PC-9 (cell line): ENCODE measurements at regions not wholly inside any gene's neighbourhood (a gene's known extent, or its start where the extent isn't known, plus 50 kb on each side); places are given as distances from the start of the nearest gene placed in this dataset.

Experiments
- BruUV-seq: library from RNA; stranded (reverse); fragments of 400-500 nt; replicated peaks from 2 replicates; lab custom pipeline; 2021; lab: Mats Ljungman, UMichigan
- CTCF ChIA-PET: fragments of 300-600 bp; sonication (Branson Sonifier 250); formaldehyde crosslinking; loops from one replicate; lab custom pipeline; 2022; ENCODE audit warnings: antibody characterized with exemption; lab: Charles Lee
- POLR2A ChIA-PET: fragments of 300-600 bp; sonication (Branson Sonifier 250); formaldehyde crosslinking; loops from one replicate; lab custom pipeline; 2022; ENCODE audit warnings: antibody characterized with exemption; ENCODE audit not compliant: unreplicated experiment; lab: Charles Lee
- DNase-seq, 2 experiments: peaks; one replicate each; pipeline versions ENCODE4 v3.0.0 to v3.0.0-alpha.2; 2015 to 2022; ENCODE audit warnings: mixed read lengths in 1 of 2
- H2AFZ ChIP-seq: fragments of 200-600 bp; sonication (generic); 2 replicates; pipeline ENCODE4 v1.8.1; 2017; ENCODE audit warnings: antibody characterized with exemption
- H3F3A ChIP-seq: fragments of 200-600 bp; sonication (generic); 2 replicates; pipeline ENCODE4 v1.8.1; 2017; ENCODE audit warnings: antibody characterized with exemption, mild to moderate bottlenecking, low read depth; ENCODE audit not compliant: insufficient read depth
- H3K27ac ChIP-seq: fragments of 200-600 bp; sonication (generic); 2 replicates; pipeline ENCODE4 v1.6.1; 2016; ENCODE audit warnings: mixed run types
- H3K27me3 ChIP-seq: fragments of 200-600 bp; sonication (generic); 2 replicates; pipeline ENCODE4 v1.6.1; 2016; ENCODE audit warnings: low read depth, mixed run types; ENCODE audit not compliant: insufficient read depth
- H3K36me3 ChIP-seq: fragments of 200-600 bp; sonication (generic); 2 replicates; pipeline ENCODE4 v1.6.1; 2016; ENCODE audit warnings: low read depth, mixed run types
- H3K4me1 ChIP-seq: fragments of 200-600 bp; sonication (generic); replicated peaks from 2 replicates; pipeline ENCODE4 v1.6.1; 2016; ENCODE audit warnings: mixed run types; ENCODE audit not compliant: insufficient read depth
- H3K4me2 ChIP-seq: fragments of 200-600 bp; sonication (generic); 2 replicates; pipeline ENCODE4 v1.6.1; 2017; ENCODE audit warnings: mixed run types
- H3K4me3 ChIP-seq: fragments of 200-600 bp; sonication (generic); 2 replicates; pipeline ENCODE4 v1.6.1; 2016; ENCODE audit warnings: mixed run types
- H3K79me2 ChIP-seq: fragments of 200-600 bp; sonication (generic); 2 replicates; pipeline ENCODE4 v1.6.1; 2017; ENCODE audit warnings: low read depth, mixed run types
- H3K9me2 ChIP-seq: fragments of 200-600 bp; sonication (generic); 2 replicates; pipeline ENCODE4 v1.8.1; 2017; ENCODE audit warnings: mild to moderate bottlenecking; ENCODE audit not compliant: insufficient read depth
- H3K9me3 ChIP-seq: fragments of 200-600 bp; sonication (generic); 2 replicates; pipeline ENCODE4 v1.8.1; 2016; ENCODE audit warnings: low read depth; ENCODE audit not compliant: insufficient read depth
- H4K20me1 ChIP-seq: fragments of 200-600 bp; sonication (generic); 2 replicates; pipeline ENCODE4 v1.8.1; 2017; ENCODE audit not compliant: insufficient read depth
- CTCF ChIP-seq: fragments of 200-600 bp; sonication (generic); conservative IDR thresholded peaks from 2 replicates; pipeline ENCODE4 v1.6.1; 2017; ENCODE audit warnings: mixed run types, antibody characterized with exemption, mild to moderate bottlenecking, moderate library complexity
- EZH2 ChIP-seq: fragments of 200-600 bp; sonication (generic); IDR thresholded peaks from 2 replicates; pipeline ENCODE4 v1.8.0; 2017; ENCODE audit warnings: antibody characterized with exemption, low read depth
- intact Hi-C: fragments of 100-400 bp; cut with micrococcal nuclease; formaldehyde crosslinking; loops from one replicate; pipeline ENCODE4 v1.10.0; 2022; ENCODE audit not compliant: unreplicated experiment

GRCh38 chr6:145427232-145427631 is 308.1 kb downstream of the EPM2A start:
- H3K36me3 ChIP-seq = no peaks in the 10 kb centered on the region
- H3K79me2 ChIP-seq = no peaks in the 10 kb centered on the region
- H2AFZ ChIP-seq = peak overlapping the region; percentile 15; the same call in 1 of the 2 replicates
- DNase-seq = no peak
- H3K9me2 ChIP-seq = no peaks in the 10 kb centered on the region
- no peaks in the 10 kb centered on the region for H4K20me1 ChIP-seq
- H3K27me3 ChIP-seq = no peaks in the 10 kb centered on the region
- ChIA-PET CTCF (no interaction called here), POLR2A (no interaction called here)
- TF ChIP-seq EZH2 (no peak), CTCF (no peak)
- no peak overlapping the region for H3K27ac ChIP-seq
- no peaks in the 10 kb centered on the region; the same call in 1 of the 2 replicates for H3K9me3 ChIP-seq
- 0 out of 2 replicates have a peak, but pooled peaks cover 8% of the 10 kb centered on the region for H3K4me1 ChIP-seq
- H3K4me3 ChIP-seq = no peak overlapping the region
- no peak overlapping the region for H3K4me2 ChIP-seq
- H3F3A ChIP-seq = no peaks in the 10 kb centered on the region
- intact Hi-C loops = no loop called here
- no TSS peak for BruUV-seq

DNA sequence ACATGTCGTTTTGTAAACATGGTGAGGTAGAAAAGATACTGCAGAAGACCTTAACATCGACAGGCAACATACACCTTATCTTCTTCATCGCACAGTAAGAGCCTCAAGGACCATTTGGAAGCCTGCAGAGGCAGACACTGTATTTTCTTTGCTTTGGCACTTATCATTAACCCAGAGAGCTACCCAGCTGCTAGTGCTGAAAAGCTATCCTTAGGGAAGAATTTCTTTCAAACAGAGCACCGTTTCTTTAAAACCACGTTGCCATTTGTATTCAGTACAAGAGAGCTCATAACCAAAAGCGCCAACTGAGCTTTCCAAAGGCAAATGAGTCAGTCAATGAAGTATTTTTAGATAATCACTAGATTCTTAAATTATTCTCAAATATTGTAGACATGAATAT is 306.6 kb downstream of the EPM2A start:
- CTCF ChIA-PET = no interaction called here
- intact Hi-C loops = no loop called here

DNA sequence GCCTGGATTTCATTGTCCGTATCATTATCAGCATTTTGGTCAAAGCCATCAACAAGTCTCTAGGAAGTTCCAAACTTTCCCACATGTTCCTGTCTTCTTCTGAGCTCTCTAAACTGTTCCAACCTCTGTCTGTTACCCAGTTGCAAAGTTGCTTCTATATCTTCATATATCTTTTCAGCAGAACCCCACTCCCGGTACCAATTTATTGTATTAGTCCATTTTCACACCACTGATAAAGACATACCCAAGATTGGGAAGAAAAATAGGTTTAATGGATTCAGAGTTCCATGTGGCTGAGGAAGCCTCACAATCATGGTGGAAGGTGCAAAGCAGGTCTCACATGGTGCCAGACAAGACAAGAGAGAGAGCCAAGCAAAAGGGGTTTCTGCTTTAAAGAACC is 293.2 kb downstream of the EPM2A start:
- H3K9me2 ChIP-seq = no peaks in the 10 kb centered on the region
- H3K4me2 ChIP-seq = no peak overlapping the region
- H3K4me1 ChIP-seq = no peaks in the 10 kb centered on the region
- BruUV-seq = no TSS peak
- H4K20me1 ChIP-seq = no peaks in the 10 kb centered on the region
- no peaks in the 10 kb centered on the region for H3K79me2 ChIP-seq
- no peaks in the 10 kb centered on the region for H3K36me3 ChIP-seq
- H2AFZ ChIP-seq = no peak overlapping the region
- DNase-seq = no peak
- H3F3A ChIP-seq = no peaks in the 10 kb centered on the region
- H3K27ac ChIP-seq = no peak overlapping the region
- ChIA-PET POLR2A (no interaction called here), CTCF (no interaction called here)
- peaks cover 22% of the 10 kb centered on the region for H3K9me3 ChIP-seq
- H3K4me3 ChIP-seq = no peak overlapping the region
- H3K27me3 ChIP-seq = no peaks in the 10 kb centered on the region
- no peak for TF ChIP-seq EZH2
- no peak for TF ChIP-seq CTCF
- intact Hi-C loops = no loop called here

More for the DNA sequence above, 306.6 kb downstream of the EPM2A start:
- no peaks in the 10 kb centered on the region for H3K36me3 ChIP-seq
- no peaks in the 10 kb centered on the region for H3K27me3 ChIP-seq
- H3K4me2 ChIP-seq = no peak overlapping the region
- H2AFZ ChIP-seq = no peak overlapping the region
- H3K27ac ChIP-seq = no peak overlapping the region
- no peaks in the 10 kb centered on the region for H3K9me2 ChIP-seq
- no peak for TF ChIP-seq CTCF
- TF ChIP-seq EZH2 = no peak
- no peaks in the 10 kb centered on the region for H3K79me2 ChIP-seq
- no TSS peak for BruUV-seq
- H3K4me1 ChIP-seq = 0 out of 2 replicates have a peak, but pooled peaks cover 5% of the 10 kb centered on the region
- no peaks in the 10 kb centered on the region for H4K20me1 ChIP-seq
- H3F3A ChIP-seq = no peaks in the 10 kb centered on the region
- POLR2A ChIA-PET = interaction anchor here (0.6 kb wide), 1 partner anchor 10 kb away, joined by 4 read pairs; no protein-coding TSS in a partner anchor
- H3K9me3 ChIP-seq = no peaks in the 10 kb centered on the region; the same call in 1 of the 2 replicates
- no peak overlapping the region for H3K4me3 ChIP-seq
- no peak for DNase-seq
